RWPE2 (cell line): ENCODE measurements at regions not wholly inside any gene's neighbourhood (a gene's known extent, or its start where the extent isn't known, plus 50 kb on each side); places are given as distances from the start of the nearest gene placed in this dataset.
"Not testable (repeated sequence)": the region's sequence is repeated elsewhere in the genome, so short reads cannot be mapped to it uniquely, and the experiment has no call there.

Experiments used
- ATAC-seq: fragments of 200-7000 bp; cut with Tn5 transposase; 3 replicates; pipeline ENCODE4 v1.9.1; 2021; ENCODE audit warnings: low read depth
- DNase-seq: peaks from one replicate; pipeline ENCODE4 v3.0.0-alpha.2; 2020; ENCODE audit warnings: low spot score
- H3K27ac ChIP-seq: fragments of 450-650 bp; 2 replicates; pipeline ENCODE4 v1.5.1; 2017; ENCODE audit warnings: mild to moderate bottlenecking; ENCODE audit not compliant: poor library complexity, severe bottlenecking
- H3K27me3 ChIP-seq: fragments of 250-450 bp; sonication (Bioruptor Pico); 2 replicates; pipeline ENCODE4 v1.5.1; 2021; ENCODE audit warnings: mild to moderate bottlenecking, moderate library complexity; ENCODE audit not compliant: insufficient read depth, poor library complexity, severe bottlenecking
- H3K36me3 ChIP-seq: fragments of 250-450 bp; sonication (Bioruptor Pico); 2 replicates; pipeline ENCODE4 v1.5.1; 2020; ENCODE audit warnings: low read depth, mild to moderate bottlenecking, moderate library complexity
- H3K4me1 ChIP-seq: fragments of 250-450 bp; sonication (Bioruptor Pico); 2 replicates; pipeline ENCODE4 v1.5.1; 2021; ENCODE audit warnings: mild to moderate bottlenecking, moderate library complexity; ENCODE audit not compliant: insufficient read depth, poor library complexity, severe bottlenecking
- H3K4me3 ChIP-seq: fragments of 250-450 bp; sonication (Bioruptor Pico); 2 replicates; pipeline ENCODE4 v1.5.1; 2021; ENCODE audit warnings: mild to moderate bottlenecking, moderate library complexity; ENCODE audit not compliant: severe bottlenecking
- H3K9me3 ChIP-seq: fragments of 250-450 bp; sonication (Bioruptor Pico); 2 replicates; pipeline ENCODE4 v1.5.1; 2021; ENCODE audit warnings: mild to moderate bottlenecking, moderate library complexity; ENCODE audit not compliant: severe bottlenecking

DNA sequence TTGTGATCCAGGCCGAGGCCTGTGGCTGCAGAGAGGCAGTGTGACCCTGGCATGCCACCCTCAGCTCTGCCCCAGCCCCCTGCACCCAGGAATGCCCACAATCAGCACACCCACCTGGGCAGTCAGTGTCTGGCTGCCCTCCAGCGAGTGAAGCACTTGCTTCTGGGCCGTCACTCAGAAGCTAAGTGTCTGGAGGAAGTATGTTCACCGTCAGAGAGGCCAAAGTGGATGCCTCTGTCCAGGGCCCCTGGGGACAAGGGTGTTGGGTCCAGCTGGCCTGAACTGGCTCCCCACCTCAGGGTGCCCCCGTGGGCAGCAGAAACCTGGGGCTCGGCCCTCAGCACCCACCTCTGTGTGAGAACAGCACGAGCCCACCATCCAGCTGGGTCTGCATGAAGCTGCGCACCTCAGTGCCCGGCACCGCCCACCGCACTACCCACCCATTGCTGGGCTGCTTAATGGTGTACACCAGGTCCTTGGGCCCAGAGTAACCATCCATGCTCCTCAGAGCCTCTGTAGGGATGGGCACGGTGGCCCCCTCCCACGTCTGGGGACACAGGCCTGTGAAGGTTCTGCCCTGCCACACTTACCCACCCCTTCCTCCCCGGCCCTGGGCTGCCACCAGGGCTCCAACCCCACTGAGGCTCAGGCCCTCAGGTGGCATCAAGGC is 124.3 kb upstream of the ZSCAN2 start:
- H3K36me3 ChIP-seq, H3K4me1 ChIP-seq: not testable (repeated sequence)

DNA sequence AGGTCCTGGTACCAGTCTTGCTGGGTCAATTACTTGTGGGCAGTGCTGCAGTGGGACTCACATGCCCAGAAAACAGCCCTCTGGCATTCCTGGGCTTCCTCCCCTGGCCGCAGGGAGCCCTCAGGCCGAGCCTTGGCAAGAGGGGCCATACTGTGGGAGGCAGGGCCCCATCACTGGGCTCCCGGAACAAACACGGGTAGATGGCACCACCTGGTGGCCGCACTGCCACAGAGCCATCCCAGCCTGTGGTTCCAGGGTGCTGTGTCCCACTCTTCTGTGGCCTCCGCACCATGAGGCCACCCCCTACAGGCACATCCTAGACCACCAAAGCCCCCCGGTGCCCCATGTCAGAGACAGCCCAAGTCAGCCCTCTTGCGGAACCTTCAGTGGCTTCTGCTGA is 123.3 kb upstream of the ZSCAN2 start:
- H3K9me3 ChIP-seq, H3K4me1 ChIP-seq: not testable (repeated sequence)
- peak; percentile 80 for ATAC-seq

More for the DNA sequence above, 124.3 kb upstream of the ZSCAN2 start:
- H3K27me3 ChIP-seq, H3K4me3 ChIP-seq, H3K27ac ChIP-seq, ATAC-seq, H3K9me3 ChIP-seq, DNase-seq: not testable (repeated sequence)

DNA sequence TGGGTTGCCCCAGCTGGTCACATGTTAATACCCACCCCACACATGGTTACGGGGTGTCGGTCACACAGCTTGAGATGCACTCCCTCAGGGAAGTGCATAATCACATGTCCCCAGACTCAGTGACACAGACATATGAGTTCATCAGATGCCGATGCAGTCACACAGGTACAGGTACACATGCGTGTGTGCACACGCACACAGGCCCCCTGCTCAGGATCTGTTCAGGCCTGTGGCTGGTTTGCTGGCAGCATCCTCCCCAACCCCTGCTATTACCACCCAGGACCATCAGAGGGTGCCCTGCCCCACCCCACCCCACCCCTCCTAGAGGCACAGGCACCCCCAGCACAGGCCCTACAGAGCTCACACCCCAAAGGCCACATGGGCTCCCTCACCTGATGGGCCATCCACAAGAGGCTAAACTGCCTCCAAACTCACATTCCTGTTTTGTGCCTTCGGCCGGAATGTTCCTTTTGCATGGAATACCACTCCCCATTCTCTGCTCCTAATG is 120.6 kb upstream of the ZSCAN2 start:
- peak; percentile 31; the same call in 2 of the 3 replicates for ATAC-seq
- not testable (repeated sequence) for H3K27me3 ChIP-seq, H3K36me3 ChIP-seq, H3K4me3 ChIP-seq, H3K9me3 ChIP-seq, H3K4me1 ChIP-seq, H3K27ac ChIP-seq, DNase-seq

More for the DNA sequence above, 123.3 kb upstream of the ZSCAN2 start:
- not testable (repeated sequence) for H3K27me3 ChIP-seq, H3K4me3 ChIP-seq, DNase-seq, H3K27ac ChIP-seq, H3K36me3 ChIP-seq

DNA sequence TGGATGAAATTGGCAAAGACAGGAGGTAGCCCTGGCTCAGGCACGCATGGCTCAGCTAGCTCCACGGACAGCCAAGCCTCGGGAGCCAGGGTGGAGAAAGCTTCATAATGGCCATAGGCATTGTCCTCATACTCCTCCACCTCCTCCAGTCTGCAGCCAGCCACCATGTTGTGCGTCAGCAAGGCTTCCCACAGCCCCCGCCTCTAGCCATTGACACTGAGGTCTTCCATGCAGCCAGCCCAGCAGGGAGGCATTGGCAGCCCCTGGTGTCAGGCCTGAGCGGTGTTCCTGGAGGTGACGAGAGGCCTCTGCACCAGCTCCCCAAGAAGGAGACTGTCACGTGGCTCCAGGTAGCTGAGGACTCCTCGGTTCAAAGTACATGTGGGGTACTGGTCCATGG is 117.0 kb upstream of the ZSCAN2 start:
- ATAC-seq, DNase-seq, H3K36me3 ChIP-seq, H3K27ac ChIP-seq, H3K4me3 ChIP-seq, H3K9me3 ChIP-seq, H3K27me3 ChIP-seq, H3K4me1 ChIP-seq: not testable (repeated sequence)

DNA sequence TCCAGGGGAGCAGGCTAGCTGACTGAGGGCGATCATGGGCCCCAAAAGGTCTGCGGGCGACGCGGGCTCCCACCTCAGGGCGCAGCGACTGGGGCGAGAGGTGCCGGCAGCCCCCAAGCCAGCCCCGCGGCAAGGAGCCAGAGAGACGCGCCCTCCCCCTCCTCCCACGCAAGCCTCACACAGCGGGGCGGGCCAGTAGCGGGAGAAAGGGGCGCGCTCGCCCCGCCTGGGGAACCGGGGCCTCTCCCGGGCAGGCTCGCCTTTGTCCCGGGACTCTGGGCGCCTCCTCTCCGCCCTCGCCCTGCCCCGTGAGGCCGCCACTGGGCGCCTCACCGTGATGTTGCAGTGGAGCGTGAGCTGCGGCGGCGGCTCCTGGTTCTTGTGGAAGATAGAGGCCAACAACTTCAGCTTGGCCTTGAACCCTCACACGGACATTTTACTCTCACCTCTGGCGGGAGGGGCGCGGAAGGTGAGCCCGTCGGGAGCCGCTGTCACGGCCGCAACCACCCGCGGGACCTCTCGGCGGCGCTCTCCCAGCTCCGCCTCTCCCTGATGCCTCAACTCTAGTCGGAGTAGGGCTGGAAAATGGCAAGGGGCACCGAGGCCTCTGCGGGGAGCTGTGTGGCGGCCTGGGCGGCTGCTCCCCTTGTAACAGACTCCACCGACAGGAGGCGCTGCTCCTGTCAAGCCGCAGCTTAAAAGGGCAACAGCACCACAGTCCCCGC is 100.5 kb upstream of the ZSCAN2 start:
- not testable (repeated sequence) for H3K36me3 ChIP-seq, ATAC-seq, H3K4me1 ChIP-seq, H3K27me3 ChIP-seq, H3K27ac ChIP-seq, H3K9me3 ChIP-seq
- peak overlapping the region; percentile 17 for H3K4me3 ChIP-seq
- DNase-seq = peak; percentile 20

DNA sequence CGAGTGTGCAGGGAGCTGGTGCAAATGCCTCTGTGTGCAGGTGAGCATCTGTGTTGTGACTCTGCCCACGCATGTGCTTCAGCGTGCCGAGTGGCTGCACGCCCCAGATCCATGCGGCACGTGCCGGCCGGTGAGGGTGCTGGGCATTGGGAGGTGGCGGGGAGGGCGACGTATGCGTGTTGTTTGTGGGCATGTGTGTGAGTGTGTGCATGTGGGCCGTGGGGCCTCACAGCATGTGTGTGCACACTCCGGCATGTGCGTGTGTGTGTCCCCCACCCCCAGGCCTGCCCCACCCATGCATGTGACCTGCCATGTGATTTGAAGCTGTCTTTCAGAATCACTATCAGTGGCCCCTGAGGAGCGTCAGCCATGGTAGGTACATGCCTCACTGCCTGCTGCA is 97.7 kb upstream of the ZSCAN2 start:
- not testable (repeated sequence) for H3K36me3 ChIP-seq, H3K9me3 ChIP-seq, H3K27me3 ChIP-seq, ATAC-seq, H3K27ac ChIP-seq, H3K4me3 ChIP-seq, H3K4me1 ChIP-seq, DNase-seq

DNA sequence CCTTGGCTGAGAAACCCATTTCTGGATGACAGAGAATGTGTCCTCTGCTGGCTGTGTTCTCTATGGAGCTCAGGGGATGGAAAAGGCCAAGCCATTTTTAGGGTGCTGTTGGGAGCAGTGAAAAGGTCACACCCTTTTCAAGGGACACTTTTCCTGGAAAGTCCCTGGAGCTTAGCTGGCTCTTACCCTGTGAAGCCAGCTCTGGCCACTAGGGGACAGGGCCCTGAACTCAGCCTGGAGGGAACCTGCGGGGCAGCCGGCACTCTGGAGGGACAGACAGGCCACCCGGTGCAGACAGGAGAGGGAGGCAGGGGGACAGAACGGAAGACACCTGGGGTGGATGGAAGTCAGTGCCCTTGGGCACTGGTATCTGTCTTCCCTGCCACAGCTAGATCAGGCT is 95.3 kb upstream of the ZSCAN2 start:
- H3K27ac ChIP-seq, H3K9me3 ChIP-seq, ATAC-seq, H3K27me3 ChIP-seq, H3K4me1 ChIP-seq, H3K4me3 ChIP-seq, H3K36me3 ChIP-seq, DNase-seq: not testable (repeated sequence)

DNA sequence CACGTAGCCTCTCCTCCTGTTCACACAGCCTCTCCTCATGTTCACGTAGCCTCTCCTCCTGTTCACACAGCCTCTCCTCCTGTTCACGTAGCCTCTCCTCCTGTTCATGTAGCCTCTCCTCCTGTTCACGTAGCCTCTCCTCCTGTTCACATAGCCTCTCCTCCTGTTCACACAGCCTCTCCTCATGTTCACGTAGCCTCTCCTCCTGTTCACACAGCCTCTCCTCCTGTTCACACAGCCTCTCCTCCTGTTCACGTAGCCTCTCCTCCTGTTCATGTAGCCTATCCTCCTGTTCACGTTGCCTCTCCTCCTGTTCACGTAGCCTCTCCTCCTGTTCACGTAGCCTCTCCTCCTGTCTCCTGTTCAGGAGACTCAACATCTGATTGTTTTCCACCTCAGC is 88.5 kb upstream of the ZSCAN2 start:
- H3K9me3 ChIP-seq, H3K4me3 ChIP-seq, H3K27ac ChIP-seq, H3K27me3 ChIP-seq, DNase-seq, H3K4me1 ChIP-seq, H3K36me3 ChIP-seq, ATAC-seq: not testable (repeated sequence)

DNA sequence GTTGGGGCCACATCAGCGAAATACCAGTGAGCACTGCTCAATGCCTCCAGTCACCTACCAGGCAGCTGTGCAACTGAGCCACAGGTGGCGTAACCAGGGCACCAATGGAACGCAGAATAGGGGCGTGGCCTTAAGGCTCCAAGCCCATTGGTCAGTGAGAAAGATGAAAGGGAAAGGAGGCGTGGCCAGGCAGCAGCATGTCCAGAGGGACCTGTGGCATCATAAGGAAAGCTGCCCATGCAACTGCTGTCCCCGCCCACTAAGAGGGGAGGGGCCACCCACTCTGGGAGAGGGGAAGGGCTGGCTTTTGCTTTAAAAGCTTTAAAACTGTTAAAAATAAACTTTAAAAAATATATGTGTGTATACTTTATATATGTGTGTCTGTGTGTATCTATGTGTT is 84.0 kb upstream of the ZSCAN2 start:
- not testable (repeated sequence) for H3K27ac ChIP-seq, ATAC-seq, DNase-seq, H3K4me3 ChIP-seq, H3K9me3 ChIP-seq, H3K27me3 ChIP-seq, H3K36me3 ChIP-seq, H3K4me1 ChIP-seq

DNA sequence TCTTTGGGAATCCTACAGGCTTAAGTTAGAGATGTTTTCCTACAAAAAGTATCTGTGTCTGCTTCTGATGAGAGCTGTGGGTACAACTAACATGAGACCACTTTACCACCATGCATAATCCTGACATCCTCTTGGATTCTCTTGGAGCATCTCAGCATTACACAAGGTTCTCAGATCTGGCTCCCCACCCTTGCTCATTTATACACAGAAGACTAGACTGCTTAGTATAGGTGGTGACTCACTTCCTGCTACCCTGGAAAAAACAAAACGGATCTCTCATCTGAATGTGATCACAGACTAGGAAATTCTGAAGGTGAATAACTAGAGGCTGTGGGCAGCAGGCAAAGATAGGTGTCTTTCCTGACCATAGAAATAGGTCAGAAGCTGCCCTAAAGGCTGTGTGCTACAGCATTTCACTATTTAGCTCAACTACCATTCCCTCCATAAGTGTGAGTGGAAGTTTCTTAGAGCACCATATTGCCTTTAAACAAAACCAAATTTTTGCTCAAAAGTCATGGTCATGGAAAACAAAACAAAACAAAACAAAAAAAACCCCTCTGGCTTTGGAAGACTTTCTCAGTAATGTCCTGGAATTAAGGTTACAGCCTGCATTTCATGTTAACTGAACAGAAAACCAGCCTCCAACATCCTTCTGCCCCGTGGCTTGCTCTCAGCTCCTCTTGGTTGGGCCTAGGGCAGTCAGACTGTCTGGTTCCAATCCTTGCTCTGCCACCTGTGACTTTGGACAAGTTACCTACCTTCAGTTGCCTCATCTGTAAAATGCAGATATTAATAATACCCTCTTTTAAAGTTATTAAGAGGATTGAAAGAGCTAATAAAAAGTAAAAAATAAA is 75.1 kb upstream of the ZSCAN2 start:
- H3K36me3 ChIP-seq, DNase-seq, H3K27me3 ChIP-seq, H3K27ac ChIP-seq, H3K4me1 ChIP-seq, H3K4me3 ChIP-seq, H3K9me3 ChIP-seq: not testable (repeated sequence)
- ATAC-seq = peak; percentile 100

DNA sequence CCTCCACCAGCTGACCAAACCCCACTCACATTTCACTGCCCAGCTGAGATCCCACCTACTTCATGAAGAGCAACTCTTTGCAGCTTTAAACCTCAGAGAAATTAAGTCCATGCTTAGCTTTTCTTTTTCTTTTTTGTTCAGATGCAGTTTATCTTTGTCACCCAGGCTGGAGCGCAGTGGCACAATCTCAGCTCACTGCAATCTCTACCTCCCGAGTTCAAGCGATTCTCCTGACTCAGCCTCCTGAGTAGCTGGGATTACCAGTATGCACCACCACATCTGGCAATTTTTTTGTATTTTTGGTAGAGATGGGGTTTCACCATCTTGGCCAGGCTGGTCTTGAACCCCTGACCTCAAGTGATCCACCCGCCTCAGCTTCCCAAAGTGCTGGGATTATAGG is 70.1 kb upstream of the ZSCAN2 start:
- not testable (repeated sequence) for H3K4me1 ChIP-seq, ATAC-seq, DNase-seq, H3K9me3 ChIP-seq, H3K4me3 ChIP-seq, H3K27me3 ChIP-seq, H3K36me3 ChIP-seq, H3K27ac ChIP-seq
